DMS 273 (cell line): ENCODE measurements at regions not wholly inside any gene's neighbourhood (a gene's known extent, or its start where the extent isn't known, plus 50 kb on each side); places are given as distances from the start of the nearest gene placed in this dataset.
"Not testable (repeated sequence)": the region's sequence is repeated elsewhere in the genome, so short reads cannot be mapped to it uniquely, and the experiment has no call there.

Source experiments
- DNase-seq: peaks from one replicate; lab custom pipeline; 2025; ENCODE audit not compliant: unreplicated experiment; lab: John Stamatoyannopoulos, UW

DNA sequence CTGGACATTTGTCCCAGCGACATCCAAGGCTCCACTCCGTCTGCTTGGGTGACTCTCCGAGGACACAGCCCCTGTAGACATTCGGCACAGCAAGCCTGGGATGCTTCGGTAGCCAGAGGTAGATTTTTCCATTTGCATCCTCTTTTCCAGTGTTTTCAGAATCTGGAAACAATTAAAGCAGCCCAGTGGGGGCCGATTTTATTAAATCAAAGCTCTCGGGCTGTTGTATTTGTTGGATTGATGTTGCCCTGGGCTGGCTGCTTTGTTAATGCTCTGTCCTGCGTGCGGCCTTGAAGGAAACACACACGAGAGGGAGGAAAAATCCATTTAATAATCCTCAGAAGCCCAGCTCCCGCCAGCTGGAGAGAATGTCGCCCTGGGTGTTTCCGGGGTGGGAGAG is 158.1 kb upstream of the CIBAR2 start:
- no peak for DNase-seq

DNA sequence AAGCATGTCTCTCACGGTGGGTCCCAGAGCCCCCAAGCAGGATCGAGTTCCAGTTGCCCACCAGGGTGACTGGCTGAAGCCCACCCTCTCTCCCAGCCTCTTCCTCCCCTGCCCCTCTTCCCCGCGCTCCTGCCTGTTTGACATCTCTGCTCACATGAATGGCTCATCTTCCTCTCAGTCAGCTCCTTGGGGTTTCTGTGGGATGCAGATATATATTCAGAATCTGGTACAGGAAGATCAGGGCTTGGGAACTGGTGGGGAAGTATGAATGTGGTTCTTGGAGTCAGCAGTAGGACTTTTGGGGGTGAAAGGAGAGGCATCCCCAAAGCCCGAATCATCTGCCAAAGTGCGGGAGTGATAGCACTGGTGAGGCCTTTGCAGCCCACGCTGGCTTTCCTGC is 158.9 kb upstream of the CIBAR2 start:
- DNase-seq, result no peak

DNA sequence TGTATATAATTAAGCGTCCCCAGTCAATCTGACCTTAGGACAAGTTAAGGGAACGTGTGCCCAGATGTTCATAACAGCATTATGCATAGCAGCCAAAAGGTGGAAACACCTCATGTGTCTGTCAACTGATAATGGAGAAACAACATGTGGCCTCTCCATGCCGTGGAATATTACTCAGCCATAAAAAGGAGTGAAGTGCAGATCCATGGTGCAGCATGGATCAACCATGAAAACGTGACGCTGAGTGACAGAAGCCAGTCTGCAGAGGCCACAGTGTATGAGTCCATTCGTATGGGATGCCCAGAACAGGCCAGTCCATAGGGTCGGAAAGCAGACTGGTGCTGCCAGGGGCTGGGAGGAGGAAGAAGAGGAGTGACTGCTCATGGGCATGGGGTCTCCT is 161.0 kb upstream of the CIBAR2 start:
- no peak for DNase-seq

DNA sequence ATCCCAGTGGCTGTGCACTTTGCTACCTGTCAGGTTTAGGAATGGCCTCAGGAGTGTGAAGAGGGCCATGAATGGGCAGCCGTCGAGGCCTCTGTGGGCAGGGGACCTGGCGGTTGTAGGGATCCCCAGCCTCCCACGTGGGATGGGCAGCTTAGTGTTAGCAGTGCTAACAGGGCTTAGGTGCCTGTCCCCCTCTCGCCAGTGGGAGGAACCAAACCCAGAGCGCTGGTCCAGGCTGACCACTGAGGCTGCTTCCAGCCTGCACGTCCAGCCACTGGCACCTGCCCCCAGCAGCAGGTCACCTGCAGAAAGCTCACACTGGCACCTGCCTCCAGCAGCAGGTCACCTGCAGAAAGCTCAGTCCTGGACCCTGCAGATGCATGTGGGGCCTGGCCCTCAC is 162.2 kb upstream of the CIBAR2 start:
- no peak for DNase-seq

DNA sequence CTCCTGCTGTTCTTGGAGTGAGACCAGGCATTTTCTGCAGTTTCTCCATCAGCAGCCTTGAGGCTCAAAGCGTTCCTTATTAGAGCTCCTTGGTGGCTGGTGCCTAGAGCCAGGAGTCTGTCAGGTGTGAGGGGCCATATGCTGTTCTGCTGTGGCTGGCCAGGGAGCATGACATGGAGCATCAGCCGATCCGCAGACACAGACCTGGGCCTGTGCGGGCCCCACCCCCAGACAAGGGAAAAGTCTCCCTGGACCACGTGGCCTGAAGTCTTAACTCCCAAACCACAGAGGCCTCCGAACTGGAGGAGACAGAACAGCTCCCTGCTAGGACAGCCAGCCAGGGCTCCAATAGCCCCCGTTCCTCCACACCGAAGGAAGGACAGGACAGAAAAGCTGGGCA is 162.7 kb upstream of the CIBAR2 start:
- peak; percentile 65 for DNase-seq

DNA sequence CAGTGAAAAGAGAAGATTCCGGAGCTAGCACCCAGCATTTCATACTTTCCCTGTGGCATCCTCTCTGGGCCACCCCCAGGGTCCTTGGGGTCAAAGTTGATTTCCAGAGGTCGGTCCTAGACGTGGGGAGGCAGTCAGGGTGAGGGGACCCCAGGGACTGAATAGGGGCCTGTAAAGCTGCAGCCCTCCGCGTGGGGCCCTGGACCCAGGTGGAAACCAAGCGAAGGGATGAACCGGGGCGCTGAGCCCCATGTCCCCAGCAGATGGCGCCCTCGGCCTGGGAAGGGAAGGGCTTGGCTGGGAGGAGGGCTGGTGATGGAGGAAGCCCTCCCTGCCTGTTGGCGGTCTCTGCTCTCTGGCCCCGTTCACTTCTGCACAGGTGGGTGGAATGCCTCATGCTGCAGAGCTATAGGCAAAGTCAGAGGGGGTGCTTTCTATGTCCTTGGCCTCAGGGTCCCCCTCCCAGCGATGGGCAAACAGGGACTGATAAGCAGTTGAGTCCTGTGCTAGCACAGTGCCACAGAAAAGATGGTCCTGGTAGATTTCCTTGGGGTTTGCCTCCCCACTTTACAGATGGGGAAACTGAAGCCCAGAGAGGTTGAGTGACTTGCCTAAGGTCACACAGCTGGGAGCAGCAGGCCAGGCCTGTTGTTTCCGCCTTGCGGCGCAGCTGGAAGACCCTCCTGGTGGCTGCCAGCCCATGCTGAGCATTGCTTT is 163.4 kb upstream of the CIBAR2 start:
- DNase-seq, result peak; percentile 94

DNA sequence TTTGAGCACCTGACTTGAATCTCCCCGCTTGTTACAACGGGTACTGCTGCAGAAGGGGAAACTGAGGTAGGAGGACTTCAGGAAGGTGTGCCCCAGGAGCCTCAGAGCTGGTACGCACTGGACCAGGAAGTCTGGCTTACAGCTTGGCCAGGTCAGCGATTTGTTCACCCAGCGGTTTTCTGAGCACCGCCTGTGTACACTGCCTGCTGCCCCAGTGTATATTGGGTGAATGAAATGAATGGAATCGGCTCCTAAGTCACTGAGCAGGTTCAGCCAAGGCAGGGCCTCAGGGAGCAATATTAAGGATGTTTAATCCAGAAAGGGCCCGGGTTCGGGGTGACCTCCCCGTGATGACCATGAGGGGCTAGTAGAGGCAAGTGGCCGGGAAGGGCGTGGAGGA is 164.0 kb upstream of the CIBAR2 start:
- no peak for DNase-seq

DNA sequence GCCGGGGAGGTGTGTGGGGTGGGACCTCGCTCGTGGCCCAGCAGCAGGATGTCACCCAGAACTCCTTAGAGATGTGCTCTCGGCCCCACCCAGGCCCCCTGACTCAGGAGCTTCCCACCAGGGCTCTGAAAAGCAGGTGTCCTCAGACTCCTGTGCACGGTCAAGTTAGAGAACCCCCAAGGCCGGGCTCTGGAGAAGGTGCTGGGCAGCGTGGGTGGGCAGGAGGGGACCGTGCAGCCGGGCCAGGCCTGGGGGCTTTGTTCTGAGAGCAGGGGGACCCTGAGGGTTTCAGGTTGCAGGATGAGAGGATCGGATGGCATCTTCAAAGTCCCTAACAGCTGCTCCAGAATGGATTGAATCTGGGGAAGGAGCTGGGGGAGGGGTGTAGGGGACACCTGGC is 164.4 kb upstream of the CIBAR2 start:
- DNase-seq, result no peak

DNA sequence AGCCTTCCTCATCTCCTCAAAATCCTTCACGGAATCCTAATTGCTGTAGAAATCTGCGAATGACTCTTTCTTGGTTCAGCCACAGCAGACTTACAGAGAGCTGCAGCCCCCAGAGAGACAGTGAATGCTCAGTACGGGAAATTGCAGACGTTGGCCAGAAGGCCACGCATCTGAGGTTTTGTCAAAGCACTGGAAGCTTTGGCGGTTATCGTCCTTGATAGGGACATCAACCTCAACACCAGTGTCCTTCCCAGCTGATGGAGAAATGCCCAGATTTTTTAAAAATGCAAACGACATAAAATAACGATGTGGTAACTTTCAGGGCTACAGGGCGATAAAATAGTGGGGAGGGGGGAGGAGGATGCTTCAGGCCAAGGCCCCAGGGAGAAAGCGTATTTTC is 166.6 kb upstream of the CIBAR2 start:
- peak; percentile 47 for DNase-seq

DNA sequence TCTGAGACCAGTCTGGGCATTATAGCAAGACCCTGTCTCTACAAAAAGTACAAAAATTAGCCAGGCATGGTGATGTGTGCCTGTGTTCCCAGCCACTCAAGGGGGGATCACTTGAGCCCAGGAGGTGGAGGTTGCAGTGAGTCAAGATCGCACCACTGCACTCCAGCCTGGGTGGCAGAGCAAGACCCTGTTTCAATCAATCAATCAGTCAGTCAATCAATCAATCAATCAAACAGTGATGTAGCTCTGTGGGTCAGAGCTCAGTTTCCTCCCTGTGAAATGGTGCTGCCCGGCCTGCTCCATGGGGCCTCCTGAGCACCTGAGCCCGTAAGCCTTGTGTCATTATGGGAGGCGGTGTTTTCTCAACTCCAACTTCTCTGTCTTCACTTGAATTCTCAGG is 167.1 kb upstream of the CIBAR2 start:
- no peak for DNase-seq

DNA sequence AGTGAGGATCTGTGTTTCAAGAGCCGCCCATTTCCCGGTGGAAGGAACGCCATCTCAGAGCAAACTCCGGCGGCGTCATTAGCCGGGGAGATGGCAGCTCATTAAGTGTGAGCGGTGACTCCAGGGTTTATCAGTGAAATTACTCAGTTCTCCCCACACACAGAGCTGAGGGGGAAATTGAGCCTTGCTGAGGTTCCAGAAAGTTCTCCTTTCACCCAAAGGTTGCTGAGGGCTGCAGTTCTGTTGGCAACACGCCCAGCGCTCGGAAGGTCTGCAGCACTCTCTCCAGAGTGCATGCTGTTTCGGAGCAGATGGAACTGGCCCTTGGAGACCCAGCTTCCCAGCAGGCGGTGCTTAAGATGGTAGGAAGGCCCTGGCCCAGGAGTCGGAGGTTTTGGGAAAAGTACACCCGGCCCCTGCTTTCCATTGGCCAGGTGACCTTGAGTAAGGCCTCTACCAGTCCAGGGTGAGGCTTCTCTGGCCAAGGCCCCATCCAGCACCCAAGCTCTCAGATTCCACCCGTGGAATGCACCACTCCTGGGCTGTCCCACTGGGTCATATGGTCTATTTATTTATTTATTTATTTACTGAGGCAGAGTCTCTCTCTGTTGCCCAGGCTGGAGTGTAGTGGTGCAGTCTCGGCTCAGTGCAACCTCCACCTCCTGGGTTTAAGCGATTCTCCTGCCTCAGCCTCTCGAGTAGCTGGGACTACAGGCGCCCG is 167.7 kb upstream of the CIBAR2 start:
- DNase-seq, result peak; percentile 93

DNA sequence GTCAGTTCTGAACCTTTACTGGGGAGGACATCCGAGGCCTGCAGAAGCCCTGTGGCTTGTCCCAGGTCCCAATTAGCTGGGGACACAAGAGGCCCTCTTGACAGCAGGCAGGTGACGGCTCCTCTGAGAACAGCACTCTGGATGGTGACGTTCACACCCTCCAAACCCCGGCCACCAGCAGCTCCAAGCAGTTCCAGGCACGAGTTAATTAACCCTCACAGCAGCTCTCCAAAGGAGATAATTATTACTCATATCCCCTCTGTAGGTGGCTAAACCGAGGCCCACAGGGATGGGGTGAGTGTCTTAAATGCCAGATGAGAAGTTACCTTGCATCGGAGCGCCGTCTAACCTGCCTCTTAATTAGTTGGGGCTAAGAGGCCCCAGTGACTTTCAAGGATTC is 168.9 kb upstream of the CIBAR2 start:
- DNase-seq, result no peak

DNA sequence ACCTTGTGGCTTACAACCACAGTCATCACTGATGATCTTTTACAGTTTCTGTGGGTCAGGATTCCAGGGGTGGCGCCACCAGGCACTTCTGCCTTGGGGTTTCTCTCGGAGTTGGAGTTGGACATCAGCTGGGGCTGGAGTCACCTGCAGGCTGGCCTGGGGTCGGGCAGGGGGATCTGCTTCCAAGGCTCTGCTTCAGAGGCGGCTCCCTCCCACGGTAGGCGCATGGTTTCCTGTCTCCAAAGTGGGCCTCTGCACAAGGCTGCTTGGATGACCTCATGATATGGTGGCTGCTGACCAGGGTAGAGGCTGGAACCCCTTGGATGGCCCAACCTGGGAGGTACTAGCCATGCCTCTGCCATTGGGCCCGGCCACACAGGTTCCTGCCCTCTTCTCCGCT is 170.6 kb upstream of the CIBAR2 start:
- no peak for DNase-seq

DNA sequence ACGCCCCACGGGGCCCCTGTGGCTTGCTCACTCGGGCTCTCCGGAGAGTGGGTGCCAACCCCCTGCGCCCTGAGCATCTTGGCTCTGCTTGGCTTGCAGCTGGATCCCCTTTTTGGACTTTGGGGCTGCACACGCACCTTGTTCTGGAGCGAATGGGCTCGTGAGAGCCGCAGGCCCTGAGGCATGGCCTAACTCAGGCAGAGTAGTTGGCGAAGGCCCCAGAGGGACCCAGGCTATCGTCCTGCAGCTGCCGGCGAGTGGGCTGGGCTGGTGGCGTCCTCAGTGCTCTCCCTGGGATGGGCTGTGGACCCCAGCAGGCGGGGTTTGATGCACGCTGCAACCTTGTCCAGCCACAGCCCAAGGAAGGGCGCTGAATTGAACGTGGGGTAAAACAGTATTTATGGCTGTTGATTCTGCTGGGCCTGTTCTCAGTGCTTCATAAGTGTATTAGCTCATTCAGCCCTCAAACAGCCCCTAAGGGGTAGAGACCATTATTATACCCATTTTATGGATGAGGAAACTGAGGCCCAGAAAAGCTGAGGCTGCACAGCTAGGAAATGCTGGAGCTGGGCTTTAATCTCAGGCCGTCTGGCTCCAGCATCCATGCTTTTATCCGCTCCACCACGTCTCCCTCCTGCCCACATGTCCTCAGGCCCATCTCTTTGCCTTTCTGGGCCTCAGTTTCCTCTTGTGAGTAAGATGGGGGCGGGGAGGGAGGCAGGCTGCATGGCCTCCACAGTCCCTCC is 171.2 kb upstream of the CIBAR2 start:
- DNase-seq, result no peak

DNA sequence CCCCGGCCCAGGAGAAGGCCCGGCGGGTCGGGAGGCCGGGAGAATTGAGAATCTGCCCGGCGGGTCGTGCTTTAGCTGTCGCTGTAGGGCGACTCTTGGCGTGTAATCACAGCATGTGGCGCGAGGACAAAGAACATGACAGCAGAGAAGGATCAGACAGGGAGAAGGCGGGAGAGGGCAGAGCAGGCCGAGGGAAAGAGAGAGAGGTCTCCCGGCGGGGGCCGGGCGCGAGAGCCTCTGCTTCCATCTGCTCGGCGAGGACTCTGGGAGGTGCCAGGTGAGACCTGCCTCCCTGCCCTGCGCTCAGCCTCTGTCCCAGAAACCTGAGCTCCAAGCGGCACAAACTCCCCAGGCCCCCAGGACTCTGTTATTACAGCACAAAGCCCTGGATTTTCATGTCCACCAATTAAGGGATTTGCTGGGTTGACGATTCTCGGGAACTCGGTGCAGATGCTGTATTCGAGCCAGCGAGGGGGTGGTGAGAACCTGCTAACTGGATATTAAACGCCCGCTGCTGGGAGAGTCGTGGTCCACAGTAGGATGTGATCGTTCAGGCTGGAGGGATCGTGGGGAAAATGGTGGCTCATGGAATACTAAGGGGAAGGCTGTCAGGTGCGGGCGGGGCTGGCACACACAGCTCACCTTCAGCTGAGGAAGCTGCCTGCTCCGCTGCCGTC is 172.0 kb upstream of the CIBAR2 start:
- DNase-seq, result peak; percentile 84

DNA sequence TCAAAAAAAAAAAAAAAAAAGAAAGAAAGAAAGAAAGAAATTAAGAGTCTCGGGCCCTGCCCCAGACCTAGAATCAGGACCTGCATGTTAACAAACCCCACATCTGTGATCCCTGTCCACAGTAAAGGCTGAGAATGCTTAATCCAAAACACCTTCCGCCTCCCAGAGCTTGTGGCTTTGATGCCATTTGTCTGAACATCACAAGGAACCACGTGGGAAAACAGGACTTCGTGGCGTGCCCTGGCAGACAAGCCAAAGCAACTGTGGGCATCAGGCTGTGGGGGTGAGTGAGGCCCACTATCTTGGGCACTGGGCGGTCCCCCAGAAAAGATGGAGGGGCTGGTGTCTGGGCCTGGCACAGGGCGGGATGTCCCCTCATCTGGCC is 173.4 kb upstream of the CIBAR2 start:
- DNase-seq, result peak; percentile 56

DNA sequence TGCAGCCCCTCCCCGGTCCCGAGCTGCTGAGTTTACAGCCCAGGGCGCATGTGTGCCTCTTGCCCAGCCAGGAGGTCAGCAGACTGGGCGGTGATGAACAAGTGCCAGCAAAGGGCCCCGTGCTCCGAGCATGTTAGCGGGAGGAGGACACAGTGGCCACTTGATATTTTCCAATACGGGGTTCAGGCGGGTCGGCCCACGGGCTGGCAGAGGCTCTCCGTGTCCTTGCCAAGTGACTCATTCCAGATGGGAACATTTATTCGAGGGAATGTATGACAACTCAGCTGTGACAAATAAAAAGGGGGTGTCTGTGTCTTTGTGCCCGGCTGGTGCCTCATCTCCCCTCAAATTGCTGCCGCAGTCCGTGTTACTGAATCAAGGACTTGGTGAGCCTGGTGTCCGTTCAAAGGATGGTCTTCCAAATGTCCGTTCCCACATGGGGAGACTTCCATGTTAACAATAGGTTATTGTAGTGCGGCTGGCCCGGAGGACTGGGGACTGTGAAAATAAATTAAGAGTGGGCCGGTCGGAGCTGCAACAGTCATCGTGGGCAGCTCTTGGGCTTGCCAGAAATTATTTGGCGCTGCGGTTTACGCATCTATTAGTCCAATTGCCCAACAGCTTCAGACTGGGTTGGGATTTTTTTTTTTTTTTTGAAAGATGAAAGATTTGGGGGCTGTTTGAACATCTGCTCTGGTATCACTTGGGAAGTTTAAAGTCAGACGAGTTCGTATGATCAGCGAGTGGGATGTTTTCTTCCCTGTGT is 174.0 kb upstream of the CIBAR2 start:
- DNase-seq, result peak; percentile 86

DNA sequence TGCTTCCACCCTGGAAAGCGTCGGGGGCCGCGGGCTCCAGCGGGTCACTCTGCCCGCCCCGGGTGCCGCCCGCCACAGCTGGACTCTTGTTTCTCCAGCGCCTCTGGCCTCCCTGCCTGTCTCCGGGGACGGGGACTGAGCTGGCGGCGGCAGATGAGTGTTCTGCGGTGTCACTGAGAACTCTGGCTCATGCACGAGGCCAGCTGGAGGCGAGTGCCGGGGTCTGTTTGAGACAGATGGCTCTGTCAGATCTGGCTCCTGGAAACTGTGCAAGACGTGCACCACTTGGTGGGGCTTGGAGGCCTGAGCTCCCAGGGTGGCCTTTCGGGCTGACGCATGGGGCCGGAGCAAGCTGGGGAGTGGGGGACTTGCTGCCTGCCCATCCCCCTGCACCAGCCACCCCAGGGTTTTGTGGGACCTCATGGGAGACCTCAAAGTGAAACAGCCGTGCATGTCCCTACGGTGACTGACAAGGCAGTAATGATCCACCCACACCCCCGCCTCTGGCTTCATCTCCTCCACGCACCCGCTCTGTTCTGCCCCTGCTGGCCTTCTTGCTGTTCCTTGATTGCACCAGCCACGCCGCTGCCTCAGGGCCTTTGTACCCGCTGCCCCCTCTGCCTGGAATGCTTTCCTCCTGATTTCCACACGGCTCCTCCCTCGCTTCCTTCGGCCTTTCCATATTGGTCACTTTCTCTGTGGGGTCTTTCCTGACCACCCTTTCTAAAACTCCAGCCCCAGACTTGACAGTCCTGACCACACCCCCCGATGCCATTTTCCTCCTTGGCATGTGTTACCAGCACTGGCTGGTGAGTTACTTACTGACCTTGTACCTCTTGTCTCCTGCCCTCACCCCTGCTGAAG is 174.9 kb upstream of the CIBAR2 start:
- DNase-seq, result peak; percentile 97

DNA sequence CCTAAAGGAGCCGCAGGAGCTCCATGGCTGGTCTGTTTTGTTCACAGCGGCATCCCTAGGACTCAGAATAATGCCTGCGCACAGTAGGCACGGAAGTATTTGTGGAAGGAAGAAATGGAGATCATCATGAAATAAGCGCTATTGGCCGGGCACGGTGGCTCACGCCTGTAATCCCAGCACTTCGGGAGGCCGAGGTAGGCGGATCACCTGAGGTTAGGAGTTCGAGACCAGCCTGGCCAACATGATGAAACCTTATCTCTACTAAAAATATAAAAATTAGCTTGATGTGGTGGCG is 175.5 kb upstream of the CIBAR2 start:
- DNase-seq, result not testable (repeated sequence)

DNA sequence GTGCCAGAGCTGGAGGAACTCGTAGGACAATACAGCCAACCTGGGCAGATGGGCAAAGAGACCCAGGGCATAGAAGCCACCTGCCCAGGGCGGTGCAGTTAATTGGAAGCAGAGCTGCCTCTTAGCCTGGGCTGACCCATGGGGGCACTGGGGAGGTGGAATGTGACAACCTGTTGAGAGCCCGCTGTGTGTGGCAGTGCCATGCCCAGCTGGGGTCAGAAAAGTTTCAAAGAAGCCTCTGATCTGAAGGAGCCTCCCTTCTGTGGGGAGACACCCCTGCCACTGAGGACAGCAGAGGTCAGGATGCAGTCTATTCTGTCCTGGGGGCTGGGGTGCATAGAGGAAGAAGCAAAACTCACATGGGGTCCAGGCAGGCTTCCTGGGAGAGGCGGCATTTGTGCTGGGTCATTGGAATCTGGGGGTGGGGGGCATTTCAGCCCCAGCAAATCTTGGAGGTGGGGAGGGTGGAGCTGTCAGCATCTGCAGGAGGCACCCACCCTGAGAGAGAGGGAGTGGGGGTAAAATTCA is 176.1 kb upstream of the CIBAR2 start:
- no peak for DNase-seq
